Adipocyte (in vitro differentiated cells): ENCODE measurements at regions not wholly inside any gene's neighbourhood (a gene's known extent, or its start where the extent isn't known, plus 50 kb on each side); places are given as distances from the start of the nearest gene placed in this dataset.
A peak's percentile ranks its signal among the peaks of the same experiment; 100 is the strongest.

Source experiments
- DNase-seq: peaks from one replicate; pipeline ENCODE4 v3.0.0-alpha.2; 2015; ENCODE audit warnings: low read depth
- H3K27me3 ChIP-seq: replicated peaks from 2 replicates; pipeline ENCODE4 v1.7.0; 2013; ENCODE audit warnings: mild to moderate bottlenecking, low read length, moderate library complexity; ENCODE audit not compliant: control insufficient read depth, insufficient read depth
- H3K36me3 ChIP-seq: 2 replicates; pipeline ENCODE4 v1.7.0; 2013; ENCODE audit warnings: low read length, mild to moderate bottlenecking, moderate library complexity; ENCODE audit not compliant: control insufficient read depth, insufficient read depth, severe bottlenecking
- H3K4me1 ChIP-seq: 2 replicates; pipeline ENCODE4 v1.7.0; 2013; ENCODE audit warnings: mild to moderate bottlenecking, low read length, moderate library complexity; ENCODE audit not compliant: control insufficient read depth, insufficient read depth
- H3K4me3 ChIP-seq: 2 replicates; pipeline ENCODE4 v1.7.0; 2013; ENCODE audit warnings: mild to moderate bottlenecking, low read length, moderate library complexity
- H3K9ac ChIP-seq: 2 replicates; pipeline ENCODE4 v1.7.0; 2013; ENCODE audit warnings: mild to moderate bottlenecking, low read length, moderate library complexity
- H3K9me3 ChIP-seq: 2 replicates; pipeline ENCODE4 v1.7.0; 2013; ENCODE audit warnings: mild to moderate bottlenecking, low read length, moderate library complexity; ENCODE audit not compliant: control insufficient read depth

GRCh38 chrX:46366381-46367207 lies 178.6 kb downstream of the ZNF674 start:
- H3K9ac ChIP-seq, result no peak overlapping the region
- DNase-seq, result no peak
- H3K9me3 ChIP-seq, result no peaks in the 10 kb centered on the region
- H3K4me3 ChIP-seq, result no peak overlapping the region
- H3K36me3 ChIP-seq, result no peaks in the 10 kb centered on the region
- no peaks in the 10 kb centered on the region for H3K4me1 ChIP-seq
- H3K27me3 ChIP-seq, result peaks cover 12% of the 10 kb centered on the region

GRCh38 chrX:46354481-46354880 lies 190.7 kb downstream of the ZNF674 start:
- H3K9me3 ChIP-seq, result peaks cover 45% of the 10 kb centered on the region
- DNase-seq, result no peak
- H3K9ac ChIP-seq, result no peak overlapping the region
- H3K4me3 ChIP-seq, result no peak overlapping the region
- H3K36me3 ChIP-seq, result no peaks in the 10 kb centered on the region
- H3K4me1 ChIP-seq, result no peaks in the 10 kb centered on the region
- H3K27me3 ChIP-seq, result peaks cover 44% of the 10 kb centered on the region

GRCh38 chrX:46341767-46342322 lies 203.4 kb downstream of the ZNF674 start:
- peaks cover 13% of the 10 kb centered on the region for H3K9me3 ChIP-seq
- H3K4me3 ChIP-seq, result no peak overlapping the region
- H3K9ac ChIP-seq, result no peak overlapping the region
- no peaks in the 10 kb centered on the region for H3K36me3 ChIP-seq
- DNase-seq, result peak; percentile 50
- peaks cover 27% of the 10 kb centered on the region for H3K27me3 ChIP-seq
- no peaks in the 10 kb centered on the region for H3K4me1 ChIP-seq

DNA sequence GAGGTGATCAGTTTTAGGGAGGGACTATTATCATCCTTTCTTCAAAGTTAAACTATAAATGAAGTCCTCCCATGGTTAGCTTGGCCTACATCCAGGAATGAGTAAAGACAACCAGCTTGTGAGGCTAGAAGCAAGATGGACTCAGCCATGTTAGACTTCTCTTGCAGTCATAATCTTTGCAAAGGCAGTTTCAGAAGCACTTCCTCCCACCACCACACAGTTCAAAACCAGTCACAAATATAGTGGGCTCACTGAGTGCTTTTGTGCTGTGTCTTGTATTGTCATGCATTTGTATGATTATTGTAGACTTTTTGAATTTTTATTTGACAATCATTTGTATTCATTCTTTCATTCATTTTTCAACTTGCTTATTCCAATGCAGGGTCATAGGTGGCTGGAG lies 204.5 kb downstream of the ZNF674 start:
- Histone ChIP-seq H3K4me1 (no peaks in the 10 kb centered on the region), H3K9ac (no peak overlapping the region), H3K4me3 (no peak overlapping the region), H3K36me3 (no peaks in the 10 kb centered on the region), H3K9me3 (peaks cover 13% of the 10 kb centered on the region), H3K27me3 (peaks cover 24% of the 10 kb centered on the region)
- DNase-seq, result no peak

DNA sequence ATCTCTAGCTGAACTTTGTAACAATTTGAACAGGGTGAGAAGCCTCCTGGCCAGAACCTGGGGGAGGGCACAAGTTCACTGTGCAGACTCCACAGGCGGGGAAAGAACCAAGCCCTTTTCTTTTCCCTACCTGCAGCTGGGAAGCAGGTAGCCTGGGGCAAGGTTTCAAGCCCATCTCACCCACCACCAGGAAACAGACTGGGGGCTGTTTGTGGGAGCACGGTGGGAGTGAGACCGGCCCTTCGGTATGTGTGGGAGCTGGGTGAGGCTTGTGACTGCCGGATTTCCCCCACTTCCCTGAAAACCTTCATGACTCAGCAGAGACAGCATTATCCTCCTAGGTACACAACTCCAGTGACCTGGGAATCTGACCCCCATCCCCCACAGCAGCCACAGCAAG lies 211.7 kb downstream of the ZNF674 start:
- no peak overlapping the region for H3K4me3 ChIP-seq
- no peak overlapping the region for H3K9ac ChIP-seq
- peaks cover 23% of the 10 kb centered on the region for H3K27me3 ChIP-seq
- no peaks in the 10 kb centered on the region for H3K36me3 ChIP-seq
- peaks cover 11% of the 10 kb centered on the region for H3K9me3 ChIP-seq
- H3K4me1 ChIP-seq, result no peaks in the 10 kb centered on the region
- no peak for DNase-seq

DNA sequence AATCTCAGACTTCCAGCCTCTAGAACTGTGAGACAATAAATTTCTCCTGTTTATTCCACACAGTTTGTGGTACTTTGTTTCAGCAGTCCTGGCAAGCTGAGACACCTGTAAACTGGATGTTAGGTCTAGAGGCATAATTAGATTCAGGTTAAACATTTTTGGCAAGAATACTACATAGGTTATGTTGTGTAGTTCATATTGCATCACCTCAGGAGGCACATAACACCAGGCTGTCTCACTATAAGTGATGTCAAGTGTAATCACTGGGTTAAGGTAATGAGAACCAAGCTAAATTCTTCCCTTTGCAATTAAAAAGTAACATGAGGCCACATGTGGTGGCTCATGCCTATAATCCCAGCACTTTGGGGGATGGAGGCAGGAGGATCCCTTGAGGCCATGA lies 214.2 kb downstream of the ZNF674 start:
- no peak overlapping the region for H3K4me3 ChIP-seq
- DNase-seq, result no peak
- peaks cover 11% of the 10 kb centered on the region for H3K9me3 ChIP-seq
- H3K9ac ChIP-seq, result no peak overlapping the region
- H3K4me1 ChIP-seq, result peaks cover 7% of the 10 kb centered on the region
- H3K27me3 ChIP-seq, result peaks cover 23% of the 10 kb centered on the region
- no peaks in the 10 kb centered on the region for H3K36me3 ChIP-seq

DNA sequence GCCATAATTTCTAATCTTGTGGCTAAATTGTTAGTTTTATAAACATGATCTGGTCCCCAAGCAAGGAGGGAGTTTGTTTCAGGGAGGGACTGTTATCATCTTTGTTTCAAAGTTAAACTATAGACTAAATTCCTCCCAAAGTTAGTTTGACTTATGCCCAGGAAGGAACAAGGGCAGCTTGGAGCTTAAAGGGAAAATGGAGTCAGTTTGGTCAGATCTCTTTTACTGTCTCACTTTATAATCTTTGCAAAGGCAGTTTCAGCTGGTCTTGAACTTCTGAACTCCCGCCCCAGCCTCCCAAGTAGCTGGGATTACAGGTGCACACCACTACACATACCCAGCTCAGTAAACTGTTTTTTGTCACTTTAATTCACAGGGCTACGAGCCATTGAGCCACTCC lies 214.7 kb downstream of the ZNF674 start:
- H3K36me3 ChIP-seq, result no peaks in the 10 kb centered on the region
- DNase-seq, result no peak
- no peak overlapping the region for H3K9ac ChIP-seq
- H3K9me3 ChIP-seq, result peaks cover 11% of the 10 kb centered on the region
- H3K4me3 ChIP-seq, result no peak overlapping the region
- peaks cover 10% of the 10 kb centered on the region for H3K4me1 ChIP-seq
- H3K27me3 ChIP-seq, result peaks cover 26% of the 10 kb centered on the region

- Histone ChIP-seq H3K36me3 (no peaks in the 10 kb centered on the region), H3K27me3 (peaks cover 23% of the 10 kb centered on the region), H3K9me3 (peaks cover 11% of the 10 kb centered on the region), H3K9ac (no peak overlapping the region), H3K4me1 (peaks cover 15% of the 10 kb centered on the region), H3K4me3 (no peak overlapping the region)
- DNase-seq, result no peak
Observed at GRCh38 chrX:46328133-46328532, 217.1 kb downstream of the ZNF674 start.

- no peaks in the 10 kb centered on the region for H3K36me3 ChIP-seq
- H3K9ac ChIP-seq, result no peak overlapping the region
- DNase-seq, result peak; percentile 40
- H3K9me3 ChIP-seq, result peaks cover 11% of the 10 kb centered on the region
- no peak overlapping the region for H3K4me3 ChIP-seq
- H3K27me3 ChIP-seq, result peaks cover 23% of the 10 kb centered on the region
- H3K4me1 ChIP-seq, result peaks cover 15% of the 10 kb centered on the region
Observed at GRCh38 chrX:46327566-46328115, 217.6 kb downstream of the ZNF674 start.

DNA sequence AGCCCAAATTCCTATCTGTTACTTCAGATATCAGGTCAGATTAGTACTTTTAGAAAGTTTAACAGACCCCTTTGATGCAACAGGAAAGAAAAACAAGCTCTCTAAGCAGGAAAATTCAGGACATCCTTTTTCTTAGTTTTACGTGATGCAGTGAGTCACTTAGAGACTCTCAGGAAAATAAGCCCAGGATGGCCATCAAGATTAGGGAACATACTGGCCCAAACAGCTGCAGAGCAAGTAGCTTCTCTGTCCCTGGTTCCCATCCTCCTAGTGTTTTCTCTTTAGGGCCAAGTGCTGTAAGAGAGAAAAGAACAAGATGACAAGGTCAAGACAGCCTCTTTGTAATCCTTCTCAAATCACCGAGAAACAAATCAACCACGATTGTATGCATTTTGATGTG lies 219.1 kb downstream of the ZNF674 start:
- H3K36me3 ChIP-seq, result no peaks in the 10 kb centered on the region
- peak; percentile 40 for DNase-seq
- peaks cover 25% of the 10 kb centered on the region for H3K27me3 ChIP-seq
- no peak overlapping the region for H3K4me3 ChIP-seq
- no peak overlapping the region for H3K9ac ChIP-seq
- H3K9me3 ChIP-seq, result peaks cover 11% of the 10 kb centered on the region
- H3K4me1 ChIP-seq, result peaks cover 15% of the 10 kb centered on the region

GRCh38 chrX:46325312-46325877 lies 219.8 kb downstream of the ZNF674 start:
- H3K4me1 ChIP-seq, result peaks cover 15% of the 10 kb centered on the region
- peaks cover 22% of the 10 kb centered on the region for H3K27me3 ChIP-seq
- peaks cover 8% of the 10 kb centered on the region for H3K9me3 ChIP-seq
- no peak overlapping the region for H3K4me3 ChIP-seq
- H3K36me3 ChIP-seq, result no peaks in the 10 kb centered on the region
- H3K9ac ChIP-seq, result no peak overlapping the region
- DNase-seq, result peak; percentile 79
